Renal cortex interstitium (tissue), 11 donors: ENCODE measurements at regions not wholly inside any gene's neighbourhood (a gene's known extent, or its start where the extent isn't known, plus 50 kb on each side); places are given as distances from the start of the nearest gene placed in this dataset.
"Not testable (repeated sequence)": the region's sequence is repeated elsewhere in the genome, so short reads cannot be mapped to it uniquely, and the experiment has no call there.

Source experiments
- DNase-seq, 11 donors: peaks; one replicate each; pipeline ENCODE4 v3.0.0-alpha.2; 2013; ENCODE audit warnings: low read depth in 9 of 11, low spot score in 4 of 11; ENCODE audit errors: extremely low read depth in 1 of 11

DNA sequence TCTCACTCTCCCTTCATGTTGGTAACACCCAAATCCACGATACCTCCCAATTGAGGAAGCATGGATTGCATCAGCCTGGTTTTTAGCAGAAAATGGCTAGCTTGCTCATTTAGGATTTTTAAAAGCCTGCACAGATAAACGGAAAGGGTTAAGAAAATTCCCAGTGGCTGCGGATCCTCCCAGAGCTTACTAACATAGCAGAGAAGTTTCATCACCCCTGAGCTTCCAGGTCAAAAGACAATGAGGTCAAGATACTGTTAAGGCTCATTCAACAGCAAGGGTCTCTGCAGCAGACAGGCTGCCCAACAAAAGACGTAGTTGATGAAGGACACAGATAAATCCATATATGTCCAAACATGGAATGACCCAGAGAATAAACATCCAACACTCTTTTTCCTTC is 220.2 kb downstream of the ASMT start:
- no peak for DNase-seq

DNA sequence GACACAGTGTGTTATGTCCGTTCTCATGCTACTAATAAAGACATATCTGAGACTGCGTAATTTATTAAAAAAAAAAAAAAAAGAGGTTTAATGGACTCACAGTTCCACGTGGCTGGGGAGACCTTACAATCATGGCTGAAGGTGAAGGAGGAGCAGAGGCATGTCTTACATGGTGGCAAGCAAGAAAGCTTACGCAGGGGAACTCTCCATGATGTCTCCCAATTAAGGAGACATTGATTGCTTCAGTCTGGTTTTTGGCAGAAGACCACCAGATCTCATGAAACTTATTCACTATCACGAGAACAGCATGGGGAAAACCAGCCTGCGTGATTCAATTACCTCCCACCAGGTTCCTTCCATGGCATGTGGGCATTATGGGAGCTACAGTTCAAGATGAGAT is 221.8 kb downstream of the ASMT start:
- DNase-seq: no peak

DNA sequence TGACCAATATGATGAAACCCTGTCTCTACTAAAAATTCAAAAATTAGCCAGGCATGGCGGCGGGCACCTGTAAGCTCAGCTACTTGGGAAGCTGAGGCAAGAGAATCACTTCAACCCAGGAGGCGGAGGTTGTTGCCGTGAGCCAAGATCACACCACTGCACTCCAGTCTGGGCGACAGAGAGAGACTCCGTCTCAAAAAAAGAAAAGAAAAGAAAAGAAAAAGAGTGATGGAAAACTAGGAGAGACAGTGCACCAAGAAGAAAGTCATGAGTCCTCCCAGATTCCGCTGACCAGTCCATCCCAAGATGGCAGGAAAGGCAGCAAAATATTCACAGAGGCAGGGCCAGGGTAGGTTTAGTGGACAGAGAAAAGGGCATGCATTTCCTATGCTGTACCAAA is 226.9 kb downstream of the ASMT start:
- DNase-seq: no peak

DNA sequence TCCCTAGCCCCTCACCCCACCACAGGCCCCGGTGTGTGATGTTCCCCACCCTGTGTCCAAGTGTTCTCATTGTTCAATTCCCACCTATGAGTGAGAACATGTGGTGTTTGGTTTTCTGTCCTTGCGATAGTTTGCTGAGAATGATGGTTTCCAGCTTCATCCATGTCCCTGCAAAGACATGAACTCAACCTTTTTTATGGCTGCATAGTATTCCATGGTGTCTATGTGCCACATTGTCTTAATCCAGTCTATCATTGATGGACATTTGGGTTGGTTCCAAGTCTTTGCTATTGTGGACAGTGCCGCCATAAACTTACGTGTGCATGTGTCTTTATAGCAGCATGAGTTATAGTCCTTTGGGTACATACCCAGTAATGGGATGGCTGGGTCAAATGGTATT is 232.1 kb downstream of the ASMT start:
- DNase-seq: not testable (repeated sequence)

DNA sequence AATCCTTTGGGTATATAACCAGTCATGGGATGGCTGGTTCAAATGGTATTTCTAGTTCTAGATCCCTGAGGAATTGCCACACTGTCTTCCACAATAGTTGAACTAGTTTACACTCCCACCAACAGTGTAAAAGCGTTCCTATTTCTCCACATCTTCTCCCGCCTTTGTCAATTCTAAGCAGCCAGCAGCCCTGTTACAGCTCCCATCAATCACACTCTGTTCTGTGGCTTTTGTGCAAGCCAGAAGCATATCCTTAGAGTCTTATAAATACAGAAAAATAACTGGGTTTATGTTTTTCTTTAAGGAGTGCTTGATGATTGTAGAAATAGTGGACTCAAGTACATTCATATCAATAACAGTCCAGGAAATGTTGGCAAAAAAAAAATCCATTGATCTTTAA is 232.9 kb downstream of the ASMT start:
- DNase-seq: not testable (repeated sequence)

DNA sequence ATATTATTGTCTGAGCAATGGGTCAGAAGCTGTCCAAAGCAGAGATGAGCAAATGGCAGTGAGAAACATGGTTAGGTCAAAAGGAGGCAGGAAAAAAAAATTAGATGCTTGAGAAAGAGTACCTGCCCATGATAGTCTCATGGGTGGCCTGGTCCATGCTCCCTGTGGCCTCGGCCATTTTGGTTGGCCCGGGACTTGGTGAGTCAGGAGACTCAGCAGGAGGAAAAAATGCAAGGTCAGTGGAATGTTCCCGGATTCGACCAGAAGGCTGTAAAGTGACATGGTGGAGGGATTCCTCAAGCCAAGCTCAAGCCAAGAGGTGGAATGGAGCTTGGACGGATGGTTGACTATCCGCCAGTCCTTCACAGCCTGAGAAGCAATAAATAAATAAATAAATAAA is 236.7 kb downstream of the ASMT start:
- DNase-seq: no peak

DNA sequence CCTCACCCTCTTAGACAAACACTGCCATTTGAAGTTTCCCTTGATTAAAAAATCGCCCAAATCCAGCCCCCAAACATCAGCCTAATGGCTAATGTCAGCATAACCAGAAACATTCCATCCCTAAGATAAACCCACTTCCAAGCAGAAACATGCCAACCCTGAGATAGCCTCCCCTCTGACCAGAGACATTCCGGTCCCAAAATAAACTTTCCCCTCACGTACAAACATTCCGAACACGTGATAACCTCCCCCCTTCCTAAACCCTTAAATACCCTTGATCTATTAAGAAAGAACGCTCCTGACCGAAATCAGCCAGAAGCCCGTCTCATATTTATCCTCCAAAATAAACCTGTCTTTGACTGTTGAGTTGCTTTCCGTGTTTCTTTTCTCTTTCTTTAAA is 237.2 kb downstream of the ASMT start:
- no peak for DNase-seq

DNA sequence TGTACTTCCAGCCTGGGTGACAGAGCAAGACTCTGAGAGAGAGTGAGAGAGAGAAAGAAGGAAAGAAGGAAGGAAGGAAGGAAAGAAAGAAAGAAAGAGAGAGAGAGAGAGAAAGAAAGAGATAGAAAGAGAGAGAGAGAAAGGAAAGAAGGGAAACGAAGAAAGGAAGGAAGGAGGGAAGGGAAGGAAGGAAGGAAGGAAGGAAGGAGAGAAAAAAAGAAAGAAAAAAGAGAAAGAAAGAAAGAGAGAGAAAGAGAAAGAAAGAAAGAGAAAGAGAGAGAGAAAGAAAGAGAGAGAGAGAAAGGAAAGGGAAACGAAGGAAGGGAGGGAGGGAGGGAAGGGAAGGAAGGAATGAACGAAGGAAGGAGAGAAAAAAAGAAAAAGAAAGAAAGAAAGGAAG is 238.6 kb downstream of the ASMT start:
- no peak for DNase-seq

DNA sequence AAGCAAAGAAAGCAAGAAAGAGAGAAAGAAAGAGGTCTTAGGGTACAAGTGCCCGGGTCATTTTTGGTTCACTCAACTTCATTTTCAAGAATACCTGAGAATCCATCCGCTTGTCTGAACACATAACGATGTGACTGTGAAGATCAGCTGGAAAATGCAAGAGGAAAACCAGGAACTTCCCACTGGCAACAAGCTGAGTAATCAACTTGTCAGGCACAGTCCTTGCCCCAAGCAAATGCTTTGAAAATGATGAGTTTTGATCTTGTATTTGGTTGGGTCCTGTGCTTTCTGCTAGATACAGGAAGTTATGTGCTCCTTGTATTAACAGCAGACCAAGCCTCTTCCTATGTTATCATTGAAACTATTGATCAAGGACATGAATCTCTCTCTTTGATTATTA is 239.1 kb downstream of the ASMT start:
- DNase-seq: no peak

DNA sequence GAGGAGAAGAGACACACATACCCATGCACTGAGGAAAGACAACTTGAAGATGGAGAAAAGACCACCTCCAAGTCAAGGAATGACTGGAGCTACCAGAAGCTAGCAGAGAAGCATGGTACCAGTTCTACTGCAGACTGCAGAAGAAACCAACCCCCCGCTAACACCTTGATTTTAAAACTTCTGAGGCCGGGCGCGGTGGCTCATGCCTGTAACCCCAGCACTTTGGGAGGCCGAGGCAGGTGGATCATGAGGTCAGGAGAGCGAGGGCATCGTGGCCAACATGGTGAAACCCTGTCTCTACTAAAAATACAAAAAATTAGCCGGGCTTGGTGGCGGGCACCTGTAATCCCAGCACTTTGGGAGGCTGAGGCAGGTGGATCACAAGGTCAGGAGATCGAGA is 240.0 kb downstream of the ASMT start:
- not testable (repeated sequence) for DNase-seq

DNA sequence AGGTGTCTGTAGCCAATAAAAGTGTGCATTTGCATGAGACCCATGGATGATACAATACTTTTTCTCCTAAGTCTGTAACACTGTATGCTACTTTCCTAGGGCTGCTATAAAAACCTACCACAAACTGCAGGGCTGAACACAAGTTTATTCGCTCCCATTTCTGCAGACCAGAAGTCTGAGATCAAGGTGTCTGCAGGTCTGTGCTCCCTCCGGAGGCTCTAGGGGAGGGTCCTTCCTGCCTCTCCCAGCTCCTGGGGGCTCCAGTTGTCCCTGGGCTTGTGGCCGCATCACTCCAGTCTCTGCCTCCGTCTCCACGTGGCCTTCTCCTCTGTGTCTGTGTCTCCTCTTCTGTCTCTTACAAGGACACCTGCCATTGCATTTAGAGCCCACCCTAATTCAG is 244.4 kb downstream of the ASMT start:
- DNase-seq: not testable (repeated sequence)

DNA sequence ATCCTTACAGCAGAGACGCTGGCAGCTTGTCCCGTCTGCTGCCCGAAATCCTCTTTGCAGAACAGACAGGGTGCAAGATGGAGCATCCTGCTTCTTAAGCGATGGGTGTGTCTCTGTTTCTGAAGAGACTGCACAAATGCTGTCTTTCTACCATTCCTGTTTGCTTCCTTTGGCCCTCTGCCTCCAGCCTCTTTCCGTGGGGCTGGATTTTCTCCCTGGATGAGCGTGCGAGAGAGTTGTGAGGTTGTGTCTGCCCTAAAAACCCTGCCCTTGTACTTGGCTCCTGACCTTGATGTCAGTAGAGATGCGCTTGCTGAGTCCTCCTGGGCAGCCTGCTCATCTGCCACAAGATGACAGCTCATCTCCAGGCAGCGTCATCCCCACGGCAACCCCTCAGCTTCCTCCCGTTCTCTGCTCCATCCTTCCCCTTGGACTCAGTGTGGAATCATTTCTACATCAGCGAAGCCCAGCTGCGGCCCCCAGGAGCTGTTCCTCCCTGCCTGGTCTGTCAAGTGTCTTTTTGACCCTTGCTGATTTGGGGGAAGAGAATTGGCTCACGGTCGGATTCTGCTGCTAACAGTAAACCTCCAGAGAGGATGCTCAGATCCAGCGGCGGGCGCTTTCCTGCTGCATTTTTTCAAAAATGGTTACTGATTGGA is 246.2 kb downstream of the ASMT start:
- DNase-seq: no peak

DNA sequence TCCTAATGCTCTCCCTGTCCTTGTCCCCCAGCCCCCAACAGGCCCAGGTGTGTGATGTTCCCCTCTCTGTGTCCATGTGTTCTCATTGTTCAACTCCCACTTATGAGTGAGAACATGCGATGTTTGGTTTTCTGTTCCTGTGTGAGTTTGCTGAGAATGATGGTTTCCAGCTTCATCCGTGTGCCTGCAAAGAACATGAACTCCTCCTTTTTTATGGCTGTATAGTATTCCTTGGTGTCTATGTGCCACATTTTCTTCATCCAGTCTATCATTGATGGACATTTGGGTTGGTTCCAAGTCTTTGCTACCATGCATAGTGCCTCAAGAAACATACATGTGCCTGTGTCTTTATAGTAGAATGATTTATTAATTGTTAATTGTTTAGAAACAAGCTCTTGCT is 249.1 kb downstream of the ASMT start:
- DNase-seq: not testable (repeated sequence)

DNA sequence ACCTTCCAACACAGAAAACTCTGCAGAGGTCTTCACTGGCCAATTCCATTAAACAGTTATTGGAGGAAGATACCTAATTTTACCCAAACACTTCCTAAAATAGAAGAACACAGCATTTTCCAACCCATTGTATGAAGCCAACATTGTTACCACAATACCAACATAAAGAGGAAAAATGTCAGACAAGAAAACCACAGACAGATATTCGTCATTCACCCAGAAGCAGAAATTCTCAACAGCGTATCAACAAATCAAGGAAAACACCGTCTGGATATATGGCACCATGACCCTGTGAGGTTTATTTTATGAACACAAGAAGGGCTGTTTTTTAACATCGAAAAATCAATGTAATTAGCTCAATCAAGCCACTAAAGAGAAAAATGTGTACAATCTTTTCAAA is 255.6 kb downstream of the ASMT start:
- DNase-seq: no peak

DNA sequence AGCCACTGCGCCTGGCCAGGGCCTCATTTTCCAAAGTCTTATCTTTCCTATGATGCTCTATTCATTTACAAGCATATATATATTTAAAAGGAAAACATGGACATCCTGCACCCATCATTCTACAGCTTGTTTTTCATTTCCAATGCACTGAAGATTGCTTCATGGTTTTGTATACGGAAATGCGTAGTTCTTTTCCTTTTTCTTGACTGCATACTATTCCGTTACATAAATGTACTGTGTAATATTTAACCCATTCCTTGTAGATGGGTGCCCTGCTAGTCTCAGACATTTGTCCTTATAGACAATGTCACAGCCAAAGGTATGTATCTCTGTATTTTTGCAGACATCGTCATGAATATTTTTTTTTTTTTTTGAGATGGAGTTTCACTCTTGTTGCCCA is 257.0 kb downstream of the ASMT start:
- no peak for DNase-seq

DNA sequence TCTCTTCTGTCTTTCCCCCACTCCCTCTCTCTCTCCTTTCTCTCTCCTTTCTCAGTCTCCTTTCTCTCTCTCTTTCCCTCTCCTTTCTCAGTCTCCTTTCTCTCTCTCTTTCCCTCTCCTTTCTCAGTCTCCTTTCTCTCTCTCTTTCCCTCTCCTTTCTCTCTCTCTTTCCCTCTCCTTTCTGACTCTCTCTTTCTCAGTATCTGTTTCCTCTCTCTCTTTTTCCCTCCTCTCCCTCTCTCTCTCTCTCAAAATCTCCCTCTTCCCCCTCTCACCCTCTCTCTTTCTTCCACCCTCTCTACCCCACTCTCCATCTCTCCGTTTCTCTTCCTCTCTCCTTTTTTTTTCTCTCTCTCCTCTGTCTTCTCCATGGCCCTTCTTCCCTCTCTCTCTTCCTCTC is 258.8 kb downstream of the ASMT start:
- DNase-seq: no peak

DNA sequence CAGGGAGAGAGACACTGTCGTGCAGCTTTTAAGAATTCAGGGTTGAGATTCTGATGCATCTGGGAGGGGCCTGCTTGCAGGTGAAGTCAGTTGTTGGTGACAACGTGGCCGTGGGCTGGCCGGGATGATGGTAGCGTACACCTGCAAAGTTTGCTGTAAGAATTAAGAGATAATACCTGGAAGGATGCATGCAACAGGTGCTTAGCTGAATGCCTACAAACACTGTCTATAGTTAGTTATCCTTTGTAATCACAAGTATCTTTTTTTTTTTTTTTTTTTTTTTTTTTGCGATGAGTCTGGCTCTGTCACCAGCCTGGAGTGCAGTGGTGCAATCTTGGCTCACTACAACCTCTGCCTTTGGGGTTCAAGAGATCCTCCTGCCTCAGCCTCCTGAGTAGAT is 259.6 kb downstream of the ASMT start:
- DNase-seq: no peak

DNA sequence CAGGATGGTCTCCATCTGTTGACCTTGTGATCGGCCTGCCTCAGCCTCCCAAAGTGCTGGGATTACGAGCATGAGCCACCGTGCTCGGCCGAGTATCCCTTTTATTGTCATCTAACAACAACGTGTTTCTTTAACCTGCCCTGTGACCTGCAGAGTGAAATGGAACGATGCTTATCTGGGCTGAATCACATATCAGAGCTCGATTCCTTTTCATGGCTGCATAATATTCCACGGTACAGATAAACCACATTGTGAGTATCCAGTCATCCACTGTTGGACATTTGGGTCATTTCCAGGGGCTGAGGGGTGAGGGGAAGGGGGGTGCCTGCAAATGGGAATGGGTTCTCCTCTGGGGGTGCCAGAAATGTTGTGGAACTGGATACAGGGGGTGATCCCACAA is 260.0 kb downstream of the ASMT start:
- no peak for DNase-seq

DNA sequence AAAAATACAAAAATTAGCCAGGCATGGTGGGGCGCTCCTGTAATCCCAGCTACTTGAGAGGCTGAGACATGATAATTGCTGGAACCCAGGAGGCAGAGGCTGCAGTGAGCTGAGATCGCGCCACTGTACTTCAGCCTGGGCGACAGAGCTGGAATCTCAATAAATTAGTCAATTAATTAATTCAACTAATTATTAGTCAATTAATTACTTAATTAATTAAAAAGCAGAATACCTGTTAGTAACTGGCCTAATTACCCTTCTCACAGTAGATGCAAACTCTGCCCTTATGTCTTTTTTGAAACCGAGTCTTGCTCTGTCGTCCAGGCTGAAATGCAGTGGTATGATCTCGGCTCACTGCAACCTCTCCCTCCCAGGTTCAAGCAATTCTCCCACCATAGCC is 261.2 kb downstream of the ASMT start:
- DNase-seq: no peak

DNA sequence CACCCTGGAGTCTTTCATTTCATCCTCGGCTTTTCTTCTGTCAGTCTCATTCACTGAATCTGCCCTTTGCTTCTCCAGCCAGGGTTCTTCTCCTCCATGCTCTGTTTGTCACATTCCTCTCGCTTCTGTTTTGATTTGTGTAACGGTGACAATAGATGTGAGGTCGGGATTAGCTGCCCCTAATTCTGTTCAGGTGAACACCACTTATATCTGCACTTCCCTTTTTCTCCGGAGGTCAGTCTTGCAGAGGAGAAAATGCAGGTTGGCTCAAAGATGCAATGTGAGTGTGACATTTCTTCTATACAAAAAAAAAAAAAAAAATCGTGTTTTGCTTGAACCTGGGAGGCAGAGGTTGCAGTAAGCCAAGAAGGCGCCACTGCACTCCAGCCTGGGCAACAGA is 262.9 kb downstream of the ASMT start:
- no peak for DNase-seq

DNA sequence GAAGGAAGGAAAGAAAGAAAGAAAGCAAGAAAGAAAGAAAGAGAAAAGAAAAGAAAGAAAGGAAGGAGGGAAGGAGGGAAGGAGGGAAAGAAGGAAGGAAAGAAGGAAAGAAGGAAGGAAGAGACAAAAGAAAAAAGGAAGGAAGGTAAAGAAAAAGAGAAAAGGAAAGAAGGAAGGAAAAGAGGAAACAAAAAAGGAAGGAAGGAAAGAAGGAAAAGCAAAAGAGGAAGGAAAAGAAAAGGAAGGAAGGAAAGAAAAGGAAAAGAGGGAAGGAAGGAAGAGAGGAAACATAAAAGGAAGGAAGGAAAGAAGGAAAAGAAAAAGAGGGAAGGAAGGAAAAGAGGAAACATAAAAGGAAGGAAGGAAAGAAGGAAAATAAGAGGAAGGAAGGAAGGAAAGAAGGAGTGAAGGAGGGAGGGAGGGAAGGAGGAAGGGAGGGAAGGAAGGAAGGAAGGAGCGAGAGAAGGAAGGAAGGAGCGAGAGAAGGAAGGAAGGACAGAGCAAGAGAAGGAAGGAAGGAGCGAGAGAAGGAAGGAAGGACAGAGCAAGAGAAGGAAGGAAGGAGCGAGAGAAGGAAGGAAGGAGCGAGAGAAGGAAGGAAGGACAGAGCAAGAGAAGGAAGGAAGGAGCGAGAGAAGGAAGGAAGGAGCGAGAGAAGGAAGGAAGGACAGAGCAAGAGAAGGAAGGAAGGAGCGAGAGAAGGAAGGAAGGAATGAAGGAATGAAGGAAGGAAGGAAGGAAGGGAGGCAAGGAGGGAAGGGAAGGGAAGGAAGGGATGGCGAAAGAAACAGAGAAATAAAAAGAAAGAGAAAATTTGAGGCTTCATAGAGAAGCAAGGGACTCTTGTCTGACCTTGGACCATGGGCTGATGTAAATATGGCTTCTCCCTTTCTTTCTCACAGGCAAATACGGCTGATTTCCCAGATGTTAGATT is 266.3 kb downstream of the ASMT start:
- not testable (repeated sequence) for DNase-seq
